ENCODE measurements at regions not wholly inside any gene's neighbourhood (a gene's known extent, or its start where the extent isn't known, plus 50 kb on each side); places are given as distances from the start of the nearest gene placed in this dataset.

- Histone ChIP-seq H3K4me1 (no peaks in the 10 kb centered on the region), H3K27ac (no peak overlapping the region)
Measured at GRCh38 chr16:86314402-86315025, 195.8 kb upstream of the FOXF1 start.

GRCh38 chr16:86316967-86317812 lies 193.1 kb upstream of the FOXF1 start:
- no peak for DNase-seq
- Histone ChIP-seq H3K27me3 (no peaks in the 10 kb centered on the region), H3K9me3 (no peaks in the 10 kb centered on the region), H3K4me1 (no peaks in the 10 kb centered on the region), H3K27ac (no peak overlapping the region), H3K4me3 (no peak overlapping the region), H3K36me3 (no peaks in the 10 kb centered on the region), H3K9ac (ENCODE audit: low read depth in 2 of 2, low read length in 2 of 2) (no peak overlapping the region)
- TF ChIP-seq, protein P1, sequence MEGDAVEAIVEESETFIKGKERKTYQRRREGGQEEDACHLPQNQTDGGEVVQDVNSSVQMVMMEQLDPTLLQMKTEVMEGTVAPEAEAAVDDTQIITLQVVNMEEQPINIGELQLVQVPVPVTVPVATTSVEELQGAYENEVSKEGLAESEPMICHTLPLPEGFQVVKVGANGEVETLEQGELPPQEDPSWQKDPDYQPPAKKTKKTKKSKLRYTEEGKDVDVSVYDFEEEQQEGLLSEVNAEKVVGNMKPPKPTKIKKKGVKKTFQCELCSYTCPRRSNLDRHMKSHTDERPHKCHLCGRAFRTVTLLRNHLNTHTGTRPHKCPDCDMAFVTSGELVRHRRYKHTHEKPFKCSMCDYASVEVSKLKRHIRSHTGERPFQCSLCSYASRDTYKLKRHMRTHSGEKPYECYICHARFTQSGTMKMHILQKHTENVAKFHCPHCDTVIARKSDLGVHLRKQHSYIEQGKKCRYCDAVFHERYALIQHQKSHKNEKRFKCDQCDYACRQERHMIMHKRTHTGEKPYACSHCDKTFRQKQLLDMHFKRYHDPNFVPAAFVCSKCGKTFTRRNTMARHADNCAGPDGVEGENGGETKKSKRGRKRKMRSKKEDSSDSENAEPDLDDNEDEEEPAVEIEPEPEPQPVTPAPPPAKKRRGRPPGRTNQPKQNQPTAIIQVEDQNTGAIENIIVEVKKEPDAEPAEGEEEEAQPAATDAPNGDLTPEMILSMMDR (IDR thresholded peaks at IDR 0.05) = no peak
- intact Hi-C loops (cut with DNase I) = no loop called here

More at GRCh38 chr16:86314402-86315025, 195.8 kb upstream of the FOXF1 start:
- H3K4me3 ChIP-seq = no peak overlapping the region
- TF ChIP-seq, protein P1 (IDR thresholded peaks at IDR 0.05) = no peak
- no peaks in the 10 kb centered on the region for H3K9me3 ChIP-seq
- H3K36me3 ChIP-seq = no peaks in the 10 kb centered on the region
- H3K27me3 ChIP-seq = no peaks in the 10 kb centered on the region
- intact Hi-C loops (cut with DNase I) = no loop called here
- DNase-seq = no peak
- H3K9ac ChIP-seq (ENCODE audit: low read depth in 2 of 2, low read length in 2 of 2) = no peak overlapping the region

- Histone ChIP-seq H3K9me3 (no peaks in the 10 kb centered on the region), H3K4me3 (no peak overlapping the region), H3K36me3 (no peaks in the 10 kb centered on the region), H3K27me3 (no peaks in the 10 kb centered on the region), H3K4me1 (no peaks in the 10 kb centered on the region), H3K9ac (ENCODE audit: low read depth in 2 of 2, low read length in 2 of 2) (no peak overlapping the region), H3K27ac (no peak overlapping the region)
- no peak for DNase-seq
- intact Hi-C loops (cut with DNase I) = no loop called here
- TF ChIP-seq, protein P1 (IDR thresholded peaks at IDR 0.05) = no peak
Measured at GRCh38 chr16:86317813-86318650, 192.3 kb upstream of the FOXF1 start.

GRCh38 chr16:86319585-86320236 lies 190.6 kb upstream of the FOXF1 start:
- intact Hi-C loops (cut with DNase I) = no loop called here
- Histone ChIP-seq H3K27me3 (no peaks in the 10 kb centered on the region), H3K4me1 (no peaks in the 10 kb centered on the region), H3K9ac (ENCODE audit: low read depth in 2 of 2, low read length in 2 of 2) (no peak overlapping the region), H3K36me3 (no peaks in the 10 kb centered on the region), H3K4me3 (no peak overlapping the region), H3K9me3 (no peaks in the 10 kb centered on the region), H3K27ac (no peak overlapping the region)
- TF ChIP-seq, protein P1 (IDR thresholded peaks at IDR 0.05) = no peak
- DNase-seq = no peak

- Histone ChIP-seq H3K27me3 (no peaks in the 10 kb centered on the region), H3K4me3 (no peak overlapping the region), H3K9ac (ENCODE audit: low read depth in 2 of 2, low read length in 2 of 2) (no peak overlapping the region), H3K36me3 (no peaks in the 10 kb centered on the region), H3K9me3 (no peaks in the 10 kb centered on the region), H3K4me1 (no peaks in the 10 kb centered on the region), H3K27ac (no peak overlapping the region)
- DNase-seq = no peak
- intact Hi-C loops (cut with DNase I) = no loop called here
- TF ChIP-seq, protein P1 (IDR thresholded peaks at IDR 0.05) = no peak
Measured at GRCh38 chr16:86320237-86320595, 190.1 kb upstream of the FOXF1 start.

Data from colonic mucosa (tissue), 4 donors.